ENCODE measurements at regions not wholly inside any gene's neighbourhood (a gene's known extent, or its start where the extent isn't known, plus 50 kb on each side); places are given as distances from the start of the nearest gene placed in this dataset.
"Not testable (repeated sequence)": the region's sequence is repeated elsewhere in the genome, so short reads cannot be mapped to it uniquely, and the experiment has no call there.

GRCh38 chr7:86366946-86367345 is 276.8 kb upstream of the GRM3 start:
- DNase-seq: no peak

DNA sequence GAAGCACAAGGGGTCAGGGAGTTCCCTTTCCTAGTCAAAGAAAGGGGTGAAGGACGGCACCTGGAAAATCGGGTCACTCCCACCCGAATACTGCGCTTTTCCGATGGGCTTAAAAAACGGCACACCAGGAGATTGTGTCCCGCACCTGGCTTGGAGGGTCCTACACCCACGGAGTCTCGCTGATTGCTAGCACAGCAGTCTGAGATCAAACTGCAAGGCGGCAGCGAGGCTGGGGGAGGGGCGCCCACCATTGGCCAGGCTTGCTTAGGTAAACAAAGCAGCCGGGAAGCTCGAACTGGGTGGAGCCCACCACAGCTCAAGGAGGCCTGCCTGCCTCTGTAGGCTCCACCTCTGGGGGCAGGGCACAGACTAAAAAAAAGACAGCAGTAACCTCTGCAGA is 303.3 kb upstream of the GRM3 start:
- not testable (repeated sequence) for DNase-seq

- no peak for DNase-seq
These were observed 304.7 kb upstream of the GRM3 start for GRCh38 chr7:86339051-86339450.

GRCh38 chr7:86328801-86329433 is 314.8 kb upstream of the GRM3 start:
- DNase-seq: no peak

- no peak for DNase-seq
These were observed 316.9 kb upstream of the GRM3 start for GRCh38 chr7:86326847-86327246.

DNA sequence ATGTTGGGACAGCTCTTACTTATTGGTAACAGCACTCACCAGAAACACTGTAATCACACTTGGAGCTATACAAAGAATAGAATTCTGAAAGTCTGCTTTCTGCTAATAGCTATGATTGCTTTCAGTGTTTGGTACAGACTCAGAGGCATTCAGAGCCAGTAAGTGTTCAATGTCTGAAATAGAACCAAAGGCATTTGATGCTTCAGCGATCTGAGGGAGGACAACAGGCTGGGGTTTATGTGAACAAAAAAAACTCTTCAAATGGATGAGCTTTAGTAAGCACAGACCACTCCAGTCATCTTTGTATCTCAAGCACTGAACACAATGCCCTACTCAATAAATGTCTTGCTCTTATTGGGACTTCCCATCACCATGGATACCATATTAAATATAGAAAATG is 322.8 kb upstream of the GRM3 start:
- no peak for DNase-seq

- no peak for DNase-seq
These were observed 323.4 kb upstream of the GRM3 start for GRCh38 chr7:86320341-86320740.

DNA sequence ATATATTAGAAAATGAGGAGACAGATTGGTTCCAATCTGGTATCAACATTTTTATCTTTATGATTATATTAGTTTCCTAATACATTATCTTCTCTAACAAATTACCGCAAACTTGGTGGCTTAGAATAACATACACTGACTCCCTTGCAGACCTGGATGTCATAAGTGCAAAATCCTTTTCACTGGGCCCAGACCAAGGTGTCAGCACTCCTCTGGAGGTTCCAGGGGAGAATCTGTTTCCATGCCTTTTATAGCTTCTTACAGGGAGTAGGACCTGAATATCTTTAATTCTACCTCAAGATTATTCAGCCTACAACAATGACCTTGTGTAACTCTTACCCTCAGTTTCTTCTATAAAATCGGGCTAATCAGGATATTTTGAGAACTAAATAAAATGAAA is 329.9 kb upstream of the GRM3 start:
- DNase-seq: no peak

DNA sequence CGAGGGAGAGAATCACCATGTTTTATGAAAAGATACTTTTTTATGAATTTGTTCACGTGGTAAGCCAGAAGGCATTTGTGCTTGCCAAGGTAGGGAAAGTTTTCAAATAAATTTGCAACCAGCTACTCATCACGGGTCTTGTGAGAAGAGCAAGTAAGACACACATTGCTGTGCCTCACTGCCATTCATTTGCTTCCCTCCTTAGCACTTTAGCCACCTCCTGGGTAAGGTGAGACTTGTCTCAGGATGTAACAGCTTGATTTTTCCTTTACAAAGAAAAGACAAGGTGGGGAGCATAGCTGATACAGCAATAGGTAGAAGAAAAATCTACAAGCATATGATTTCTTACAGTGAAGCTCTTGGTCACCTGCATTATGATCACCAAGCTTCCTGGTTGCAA is 342.4 kb upstream of the GRM3 start:
- DNase-seq: no peak

DNA sequence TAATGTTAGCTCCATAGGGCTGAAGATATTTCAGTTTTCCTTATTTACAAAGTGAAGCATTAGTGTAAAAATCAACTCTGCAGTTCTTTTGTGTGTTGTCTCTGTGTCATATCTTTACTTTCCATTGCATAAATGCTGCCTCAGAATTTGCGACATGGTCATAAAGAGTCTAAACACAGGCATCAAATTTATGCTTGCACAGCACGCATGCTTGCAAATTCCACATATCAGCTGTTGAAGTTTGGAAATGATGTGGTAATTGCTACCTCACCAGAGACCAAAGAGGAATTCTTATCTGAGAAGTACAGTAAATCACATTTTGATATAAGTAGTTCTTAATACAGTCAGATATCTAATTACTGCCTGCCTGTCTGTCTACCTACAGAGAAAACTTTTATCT is 348.2 kb upstream of the GRM3 start:
- DNase-seq: no peak

DNA sequence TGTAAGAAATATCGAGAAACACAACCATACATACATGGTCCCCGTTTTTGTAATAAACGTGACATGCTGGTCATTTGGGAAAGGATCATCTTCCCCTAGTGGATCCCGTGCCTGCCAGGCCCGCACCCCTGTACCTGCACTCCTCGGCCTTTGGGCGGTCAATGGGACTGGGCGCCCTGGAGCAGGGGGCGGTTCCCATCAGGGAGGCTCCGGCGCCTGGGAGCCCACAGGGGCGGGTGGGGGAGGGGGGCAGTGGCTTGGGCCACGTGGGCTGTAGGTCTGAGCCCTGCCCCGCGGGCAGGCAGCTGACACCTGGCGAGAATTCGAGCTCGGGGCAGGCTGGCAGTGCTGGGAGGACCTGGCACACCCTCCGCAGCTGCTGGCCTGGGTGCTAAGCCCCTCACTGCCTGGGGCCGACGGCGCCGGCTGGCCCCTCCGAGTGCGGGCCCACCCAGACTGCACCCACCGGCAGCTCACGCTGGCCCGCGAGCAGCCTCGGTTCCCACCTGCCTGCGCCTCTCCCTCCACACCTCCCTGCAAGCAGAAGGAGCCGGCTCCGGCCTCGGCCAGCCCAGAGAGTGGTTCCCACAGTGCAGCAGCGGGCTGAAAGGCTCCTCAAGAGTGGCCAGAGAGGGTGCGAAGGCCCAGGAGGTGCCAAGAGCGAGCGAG is 361.6 kb upstream of the GRM3 start:
- DNase-seq: no peak

DNA sequence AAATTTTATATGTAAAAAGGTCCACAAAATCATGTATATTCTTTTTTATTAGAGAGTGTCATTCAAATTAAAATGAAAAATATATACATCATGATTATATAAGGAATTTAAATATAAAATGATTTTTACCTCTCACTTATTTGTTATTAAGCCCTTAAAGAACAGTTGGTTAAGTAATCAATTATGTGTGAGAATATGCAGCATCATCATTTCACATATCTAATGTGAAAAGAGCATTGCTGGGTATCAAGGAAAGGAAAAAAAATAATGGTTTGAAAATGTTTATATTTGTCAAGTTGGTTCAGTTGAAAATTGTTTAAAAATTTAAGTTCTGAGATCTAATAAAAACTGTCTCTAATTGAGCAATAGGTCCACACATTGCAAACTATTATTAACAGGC is 363.6 kb upstream of the GRM3 start:
- no peak for DNase-seq

DNA sequence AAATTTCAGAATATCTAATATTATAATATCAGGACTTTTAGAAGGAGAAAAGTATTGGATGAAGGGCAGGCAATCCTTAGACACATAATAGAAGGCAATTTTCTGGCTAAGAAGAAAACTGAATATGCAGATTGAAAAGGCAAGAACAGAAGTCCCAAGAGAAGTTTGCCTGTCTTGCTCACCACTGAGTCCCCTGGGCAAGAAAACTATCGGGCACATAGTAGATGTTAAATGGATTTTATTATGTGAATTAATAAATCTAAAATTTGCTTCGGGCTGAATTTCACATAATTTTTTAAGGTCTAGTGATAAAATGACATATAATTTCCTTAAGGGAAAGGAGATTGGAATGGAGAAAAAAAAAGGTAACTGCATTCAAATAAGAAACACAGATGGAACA is 380.9 kb upstream of the GRM3 start:
- DNase-seq: no peak

DNA sequence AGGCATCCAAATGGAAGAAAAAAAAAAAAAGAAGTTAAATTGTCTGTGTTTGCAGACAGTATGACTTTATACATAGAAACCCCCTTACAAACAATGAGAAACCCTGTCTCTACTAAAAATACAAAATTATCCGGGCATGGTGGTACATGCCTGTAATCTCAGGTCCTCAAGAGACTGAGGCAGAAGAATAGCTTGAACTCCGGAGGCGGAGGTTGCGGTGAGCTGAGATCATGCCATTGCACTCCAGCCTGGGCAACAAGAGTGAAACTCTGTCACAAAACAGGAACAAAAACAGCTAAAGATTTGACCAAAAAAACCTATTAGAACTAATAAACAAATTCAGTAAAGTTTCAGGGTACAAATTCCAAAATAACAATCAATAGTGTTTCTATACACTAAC is 385.8 kb upstream of the GRM3 start:
- no peak for DNase-seq

DNA sequence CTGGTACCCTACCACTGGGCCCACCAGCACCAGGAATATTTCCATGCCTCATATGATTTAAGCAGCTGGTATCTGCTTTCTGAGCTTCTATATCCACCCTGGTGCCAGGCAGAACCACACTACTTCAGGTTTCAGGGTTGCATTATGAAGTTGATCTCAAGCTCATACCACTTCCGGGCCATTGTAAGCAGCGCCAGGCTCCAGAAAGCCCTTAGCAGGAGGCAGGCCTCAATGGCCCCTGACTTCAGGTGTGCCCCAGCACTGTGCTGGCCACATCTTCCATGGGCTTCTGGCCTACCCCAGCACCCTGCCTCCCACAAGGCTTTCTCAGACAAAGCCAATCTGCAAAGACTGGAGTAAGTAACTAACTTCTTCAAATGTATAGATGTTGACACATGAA is 391.3 kb upstream of the GRM3 start:
- no peak for DNase-seq

DNA sequence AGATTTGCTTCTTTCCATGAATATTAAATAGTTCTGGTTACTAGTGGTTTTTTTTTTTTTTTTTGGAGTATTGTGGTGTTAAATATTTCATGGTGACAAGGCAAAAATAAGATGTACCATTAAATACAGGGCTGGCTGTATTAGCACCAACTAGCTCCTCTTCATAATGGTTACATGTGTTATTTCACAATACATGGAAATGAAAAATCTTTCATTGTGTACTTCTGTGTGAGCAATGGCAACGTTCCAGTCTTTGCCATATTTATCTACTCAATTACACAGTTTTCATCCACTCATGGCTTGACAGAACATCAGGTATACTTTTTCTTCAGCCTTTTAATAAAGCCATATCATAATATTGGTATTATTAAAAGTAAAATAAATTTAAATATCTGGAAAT is 394.7 kb upstream of the GRM3 start:
- DNase-seq: no peak

- no peak for DNase-seq
These were observed 400.5 kb upstream of the GRM3 start for GRCh38 chr7:86243171-86243570.

DNA sequence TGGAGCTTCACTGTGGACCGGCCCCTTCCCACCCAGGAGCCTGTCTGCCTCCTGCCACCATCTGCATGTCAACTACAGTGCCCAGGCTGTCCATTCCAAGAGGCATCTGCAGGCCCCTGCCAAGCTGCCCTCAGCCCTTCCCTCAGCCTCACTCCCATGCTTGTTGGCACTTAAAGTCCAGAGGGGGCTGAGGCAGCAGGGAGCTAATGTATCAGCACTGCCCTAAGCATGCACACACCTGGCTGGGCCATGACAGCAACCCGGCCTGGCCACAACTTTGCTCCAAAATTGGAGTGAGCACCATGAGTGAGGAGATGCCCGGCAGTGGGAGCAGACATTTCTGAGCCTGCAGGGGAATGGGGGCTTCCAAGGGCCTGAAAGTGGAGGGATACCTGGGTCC is 417.5 kb upstream of the GRM3 start:
- no peak for DNase-seq

- DNase-seq: no peak
These were observed 420.9 kb upstream of the GRM3 start for GRCh38 chr7:86222806-86223205.

DNA sequence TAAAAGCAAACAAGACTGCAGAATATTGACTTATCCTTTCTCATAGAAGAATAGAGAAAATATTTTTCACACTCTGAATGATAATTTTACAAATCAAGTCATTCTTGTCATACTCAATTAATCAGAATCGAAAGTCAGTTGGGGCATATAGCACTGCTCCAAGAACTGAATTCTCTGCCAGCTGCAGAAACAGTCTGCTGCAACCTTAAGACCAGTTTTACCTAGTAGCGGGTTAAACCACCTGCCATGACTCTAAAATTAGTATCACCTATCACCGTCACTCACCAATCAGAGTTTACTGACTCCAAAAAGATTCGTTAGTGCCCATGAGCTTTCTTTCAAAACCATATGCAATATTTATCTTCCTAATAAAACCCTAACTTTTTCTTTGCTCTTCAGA is 429.0 kb upstream of the GRM3 start:
- DNase-seq: no peak

- no peak for DNase-seq
These were observed 430.7 kb upstream of the GRM3 start for GRCh38 chr7:86212976-86213375.

DNA sequence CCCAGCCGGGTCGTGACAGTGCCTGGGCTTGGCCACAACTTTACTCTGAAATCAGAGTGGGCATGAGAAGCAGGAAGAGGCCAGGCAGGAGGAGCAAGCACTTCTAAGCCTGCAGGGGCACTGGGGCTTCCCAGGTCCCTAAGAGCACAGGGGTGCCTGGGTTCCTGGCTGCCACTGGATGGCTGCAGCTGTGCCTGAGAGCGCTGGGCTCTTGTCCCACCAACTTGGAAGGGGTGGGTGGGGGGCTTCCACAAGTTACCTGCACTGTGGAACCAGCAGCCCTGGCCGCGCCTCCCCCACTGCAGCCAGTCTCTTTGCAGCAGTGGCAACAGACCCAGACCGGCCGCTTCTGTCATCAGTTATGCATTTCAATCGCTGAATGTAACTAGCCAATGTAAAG is 434.7 kb upstream of the GRM3 start:
- DNase-seq: no peak

DNA sequence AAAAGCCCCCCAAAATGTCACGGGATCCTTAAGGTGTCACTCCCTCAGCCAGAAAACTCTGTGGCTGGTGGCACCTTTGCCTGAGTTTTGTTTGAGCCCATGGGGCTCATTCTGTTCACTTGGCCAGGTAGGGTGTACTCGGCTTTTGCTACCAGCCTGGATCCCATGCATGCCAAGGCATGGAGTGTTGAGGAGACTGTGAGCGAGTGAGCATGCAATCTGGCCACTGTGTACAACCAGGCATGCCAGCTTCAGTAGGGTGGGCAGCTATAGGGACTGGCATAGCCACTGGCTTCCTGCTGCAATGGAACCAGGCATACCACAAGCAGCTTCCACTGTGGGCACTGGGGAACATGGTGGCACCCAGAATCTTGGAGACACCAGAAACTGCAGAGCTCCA is 436.0 kb upstream of the GRM3 start:
- no peak for DNase-seq

- no peak for DNase-seq
These were observed 440.9 kb upstream of the GRM3 start for GRCh38 chr7:86202833-86203232.

- no peak for DNase-seq
These were observed 441.9 kb upstream of the GRM3 start for GRCh38 chr7:86201767-86202166.

Measured in right forelimb (tissue), 1 donor.